GM21390 (cell line): ENCODE measurements at regions not wholly inside any gene's neighbourhood (a gene's known extent, or its start where the extent isn't known, plus 50 kb on each side); places are given as distances from the start of the nearest gene placed in this dataset.

ENCODE experiments used
- ATAC-seq: cut with Tn5 transposase; IDR thresholded peaks from one replicate; pipeline ENCODE4 v1.9.1; 2021; ENCODE audit not compliant: unreplicated experiment

- no peak for ATAC-seq
Observed at GRCh38 chr7:68321776-68322496, 1276.3 kb upstream of the AUTS2 start.

DNA sequence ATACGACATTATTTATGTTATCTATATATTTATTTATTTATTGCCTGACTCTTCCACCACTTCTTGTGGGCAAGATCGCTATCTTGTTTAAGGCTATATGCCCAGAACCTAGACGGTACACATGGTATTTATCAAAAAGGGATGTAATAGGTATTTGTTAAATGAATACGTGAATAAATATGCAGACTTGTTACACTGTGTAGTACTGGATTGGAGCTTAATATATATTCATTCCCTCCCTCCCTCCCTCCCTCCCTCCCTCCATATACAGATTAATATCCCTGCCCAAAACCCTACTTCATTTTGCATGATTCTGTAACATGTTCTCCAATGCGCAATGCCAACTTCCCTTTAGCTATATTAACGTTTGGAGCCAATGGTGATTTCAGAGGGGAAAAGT, 1273.7 kb upstream of the AUTS2 start:
- ATAC-seq, result no peak

DNA sequence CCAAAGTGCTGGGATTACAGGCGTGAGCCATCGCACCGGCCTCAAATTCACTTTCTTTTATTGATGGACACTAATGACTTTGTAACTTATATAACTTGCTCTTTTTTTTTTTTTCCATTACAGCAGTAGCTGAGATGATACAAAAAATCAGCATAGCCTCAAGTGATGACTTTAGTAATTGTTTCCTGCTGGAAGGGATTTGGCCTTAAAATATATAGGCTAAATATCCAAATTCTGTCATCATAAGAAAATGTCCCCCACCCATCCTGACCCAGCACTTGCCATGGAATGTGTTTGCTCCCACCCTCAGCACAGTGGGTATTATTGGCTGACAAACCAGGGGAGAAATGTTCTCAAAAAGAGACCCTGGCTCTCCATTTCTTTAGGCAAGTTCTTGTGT, 1264.1 kb upstream of the AUTS2 start:
- ATAC-seq, result no peak

DNA sequence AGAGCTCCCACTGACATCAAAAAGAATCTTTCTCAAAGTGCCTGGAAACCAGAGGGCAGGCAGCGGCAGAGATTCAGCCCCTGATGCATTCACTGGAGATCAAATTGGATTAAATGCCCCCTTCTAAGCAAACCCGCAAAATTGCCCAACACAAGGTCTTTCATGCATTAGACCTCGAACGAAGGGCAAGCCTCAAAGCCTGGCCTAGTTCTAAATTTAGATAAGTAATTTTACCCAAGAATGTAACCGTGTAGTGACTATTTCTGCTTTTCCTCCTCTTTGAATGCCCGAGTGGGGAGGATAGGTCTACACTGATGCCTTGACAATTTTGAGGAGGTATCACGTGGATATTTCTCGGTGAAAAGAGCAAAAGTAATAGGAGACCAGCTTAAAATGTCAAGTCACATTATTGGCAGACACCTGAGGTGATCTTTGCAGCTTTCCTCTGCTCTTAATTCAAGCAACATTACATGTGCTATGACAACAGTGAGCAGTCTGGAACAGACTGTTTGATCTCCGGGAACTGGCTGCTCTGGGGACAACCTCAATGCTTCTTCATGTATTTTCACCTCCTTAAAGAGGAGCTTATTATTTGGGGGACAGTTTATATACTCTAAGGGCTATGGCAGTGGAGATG, 1263.5 kb upstream of the AUTS2 start:
- no peak for ATAC-seq

DNA sequence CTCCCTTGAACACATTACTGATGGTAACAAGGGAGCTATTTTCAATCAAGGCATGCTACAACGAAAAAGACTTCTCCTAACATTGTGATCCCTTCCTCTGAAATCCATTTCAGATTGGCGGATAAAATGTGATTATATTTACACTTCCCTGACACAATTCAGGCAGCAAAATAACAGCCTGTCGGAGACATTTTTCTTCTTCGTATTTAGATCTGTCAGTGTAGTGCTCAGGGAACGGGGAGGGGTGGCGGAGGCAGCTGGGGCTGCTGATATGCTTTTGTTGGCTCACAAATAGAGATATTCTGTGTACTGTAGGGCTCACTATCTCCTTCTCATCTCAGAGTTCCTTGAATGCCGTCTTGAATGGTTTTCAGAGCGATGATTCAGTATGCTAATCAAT, 1261.7 kb upstream of the AUTS2 start:
- no peak for ATAC-seq

GRCh38 chr7:68348401-68348800, 1249.9 kb upstream of the AUTS2 start:
- no peak for ATAC-seq

- ATAC-seq, result no peak
Observed at GRCh38 chr7:68362745-68363518, 1235.3 kb upstream of the AUTS2 start.

- no peak for ATAC-seq
Observed at GRCh38 chr7:68364886-68365625, 1233.2 kb upstream of the AUTS2 start.

- no peak for ATAC-seq
Observed at GRCh38 chr7:68371985-68372384, 1226.3 kb upstream of the AUTS2 start.

GRCh38 chr7:68376131-68376661, 1222.1 kb upstream of the AUTS2 start:
- no peak for ATAC-seq

DNA sequence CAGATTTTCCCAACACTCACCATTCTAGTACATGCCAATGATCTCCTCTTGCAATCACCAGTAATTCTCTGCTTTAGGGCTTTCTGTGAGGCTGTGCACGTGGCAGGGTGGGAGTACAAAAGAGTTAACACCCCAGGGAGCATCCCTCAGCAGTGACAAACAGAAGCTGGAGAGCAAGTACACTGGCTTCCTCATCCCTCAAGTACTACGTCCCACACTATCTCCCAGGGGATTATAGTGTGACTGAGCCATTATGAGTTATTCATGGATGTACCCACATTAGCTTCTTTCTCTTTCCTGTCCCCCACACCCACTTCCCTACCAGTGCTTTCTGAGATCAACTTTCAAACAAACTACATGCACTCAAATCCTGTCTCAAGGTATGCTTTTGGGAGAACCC, 1216.5 kb upstream of the AUTS2 start:
- no peak for ATAC-seq

DNA sequence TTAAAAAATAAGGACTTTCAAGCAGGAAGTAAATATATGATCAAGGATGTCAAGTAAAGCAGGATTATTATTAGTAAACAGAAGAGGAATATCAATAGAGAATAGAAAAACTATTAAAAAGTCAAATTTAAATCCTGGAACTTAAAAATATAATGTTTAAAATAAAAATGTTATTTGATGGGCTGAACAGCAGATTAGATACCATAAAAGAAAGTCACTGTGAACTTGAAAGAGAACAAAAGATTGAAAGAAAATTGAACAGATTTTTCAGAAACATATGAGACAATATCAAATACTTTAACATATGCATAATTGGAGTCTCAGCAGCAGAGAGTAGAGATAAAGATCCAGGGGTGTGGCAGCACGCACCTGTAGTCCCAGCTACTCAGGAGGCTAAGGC, 1213.7 kb upstream of the AUTS2 start:
- ATAC-seq, result no peak

- no peak for ATAC-seq
Observed at GRCh38 chr7:68393051-68393450, 1205.2 kb upstream of the AUTS2 start.

DNA sequence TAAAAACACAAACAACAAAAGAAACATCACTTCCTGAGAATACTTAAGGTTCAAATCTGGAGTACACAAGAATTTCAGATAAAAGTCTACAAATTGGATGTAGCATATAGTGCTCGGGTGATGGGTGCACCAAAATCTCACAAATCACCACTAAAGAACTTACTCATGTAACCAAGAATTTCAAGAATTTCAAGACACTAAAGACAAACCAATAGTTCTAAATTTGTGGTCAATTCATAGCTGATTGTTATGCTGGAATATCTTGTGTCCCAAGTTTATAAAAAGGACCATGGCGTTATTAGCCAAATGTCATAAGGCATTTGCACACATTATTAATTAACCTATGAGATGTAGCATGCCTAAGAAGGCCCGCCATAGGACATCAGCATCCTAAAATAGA, 1204.1 kb upstream of the AUTS2 start:
- ATAC-seq, result no peak

DNA sequence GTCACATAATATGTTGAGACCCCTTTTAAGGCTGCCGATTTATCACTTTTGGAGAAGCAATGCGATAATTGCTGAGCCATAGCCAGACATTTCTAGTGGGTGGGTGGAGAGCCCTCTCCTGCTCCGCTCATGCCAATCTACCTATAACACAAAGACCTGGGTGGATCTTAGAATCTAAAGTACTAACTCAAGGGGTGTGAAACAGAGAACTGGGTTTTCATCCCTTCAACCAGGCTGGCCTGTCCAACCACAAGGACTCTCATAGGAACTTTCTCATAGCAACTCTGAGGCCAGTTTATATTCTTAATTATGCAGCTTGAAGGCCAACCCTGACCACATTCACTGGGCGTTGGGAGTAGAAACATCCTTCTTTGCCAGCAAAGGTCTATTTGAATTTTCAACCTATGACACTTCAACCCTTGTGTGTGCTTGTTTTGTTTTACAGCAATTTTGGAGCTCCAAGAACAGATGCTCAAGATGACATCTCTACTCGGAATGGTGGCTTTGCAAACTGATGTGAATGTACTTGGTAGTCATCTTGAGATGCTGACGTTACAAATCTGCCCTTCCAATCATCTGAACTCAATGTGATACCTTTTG, 1198.2 kb upstream of the AUTS2 start:
- ATAC-seq, result no peak

GRCh38 chr7:68400783-68401182, 1197.5 kb upstream of the AUTS2 start:
- no peak for ATAC-seq

DNA sequence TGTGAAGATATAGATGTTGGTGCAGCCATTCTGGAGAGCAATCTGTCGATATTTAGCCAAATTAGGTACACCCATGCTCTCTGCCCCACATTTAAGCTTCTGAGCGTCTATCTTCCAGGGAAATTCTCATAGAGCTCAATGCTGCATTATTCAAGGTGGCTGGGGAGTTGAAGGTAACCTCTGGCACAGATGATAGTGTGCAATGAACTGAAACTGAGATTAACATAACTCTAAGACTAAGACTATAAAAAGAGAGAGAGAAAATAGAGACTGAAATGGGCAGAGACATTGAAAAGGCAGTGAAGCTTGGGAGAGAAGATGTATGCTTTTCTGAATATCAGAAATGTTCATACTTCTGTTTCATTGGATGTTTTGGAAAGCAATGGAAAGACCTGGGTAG, 1197.0 kb upstream of the AUTS2 start:
- ATAC-seq, result no peak

GRCh38 chr7:68406480-68406879, 1191.8 kb upstream of the AUTS2 start:
- no peak for ATAC-seq

- ATAC-seq, result no peak
Observed at GRCh38 chr7:68407460-68407859, 1190.8 kb upstream of the AUTS2 start.

DNA sequence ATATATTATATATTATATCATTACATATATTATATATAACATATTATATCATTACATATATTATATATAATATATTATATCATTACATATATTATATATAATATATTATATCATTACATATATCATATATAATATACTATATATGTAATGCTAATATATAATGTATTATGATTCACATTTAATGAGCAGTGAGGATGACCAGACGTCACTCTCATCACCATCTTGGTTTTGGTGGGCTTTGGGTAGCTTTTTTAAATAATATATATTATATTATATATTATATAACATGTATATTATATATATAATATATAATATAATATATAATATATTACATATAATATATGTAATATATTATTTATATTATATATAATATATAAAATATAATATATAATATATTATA, 1189.4 kb upstream of the AUTS2 start:
- no peak for ATAC-seq

DNA sequence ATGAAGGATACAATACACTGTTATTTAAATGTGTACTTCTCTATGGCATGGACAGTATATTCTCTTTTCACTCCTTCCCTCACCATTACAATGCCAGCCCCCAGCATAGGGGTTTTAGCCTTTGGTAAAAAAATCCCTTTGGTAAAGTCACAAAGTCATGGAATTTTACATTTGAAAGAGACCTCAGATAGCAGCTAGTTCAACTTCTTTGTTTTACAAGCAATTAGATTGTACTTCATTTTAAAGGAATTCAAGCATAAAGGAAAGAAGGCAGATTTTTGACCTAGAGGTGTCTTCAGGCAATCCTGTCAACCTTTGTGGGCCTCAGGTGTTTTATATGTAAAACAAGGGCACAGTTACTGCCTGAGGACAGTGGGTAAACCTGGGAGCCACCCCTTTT, 1188.4 kb upstream of the AUTS2 start:
- no peak for ATAC-seq
